ENCODE measurements at regions not wholly inside any gene's neighbourhood (a gene's known extent, or its start where the extent isn't known, plus 50 kb on each side); places are given as distances from the start of the nearest gene placed in this dataset.

DNA sequence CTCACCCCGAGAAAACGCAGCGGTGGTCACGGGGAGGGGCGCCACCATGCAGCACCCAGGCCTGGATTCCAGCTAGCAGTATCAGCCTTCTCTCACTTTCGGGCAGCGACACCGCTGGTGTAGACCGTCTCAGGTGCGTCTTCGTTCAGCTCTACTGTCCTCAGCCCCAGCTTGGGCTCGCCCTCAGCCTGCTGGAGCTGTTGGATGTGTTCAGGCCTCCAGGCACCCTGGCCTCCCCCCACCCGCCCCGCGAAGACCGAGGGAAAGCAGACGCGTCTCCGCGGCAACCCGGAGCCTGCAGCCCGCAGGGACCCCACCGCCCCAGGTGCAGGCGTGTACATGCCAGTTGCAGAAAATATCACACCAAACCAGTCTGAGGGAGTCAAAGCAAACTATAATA is 60.8 kb upstream of the CARMIL1 start:
- TF ChIP-seq, protein P1, sequence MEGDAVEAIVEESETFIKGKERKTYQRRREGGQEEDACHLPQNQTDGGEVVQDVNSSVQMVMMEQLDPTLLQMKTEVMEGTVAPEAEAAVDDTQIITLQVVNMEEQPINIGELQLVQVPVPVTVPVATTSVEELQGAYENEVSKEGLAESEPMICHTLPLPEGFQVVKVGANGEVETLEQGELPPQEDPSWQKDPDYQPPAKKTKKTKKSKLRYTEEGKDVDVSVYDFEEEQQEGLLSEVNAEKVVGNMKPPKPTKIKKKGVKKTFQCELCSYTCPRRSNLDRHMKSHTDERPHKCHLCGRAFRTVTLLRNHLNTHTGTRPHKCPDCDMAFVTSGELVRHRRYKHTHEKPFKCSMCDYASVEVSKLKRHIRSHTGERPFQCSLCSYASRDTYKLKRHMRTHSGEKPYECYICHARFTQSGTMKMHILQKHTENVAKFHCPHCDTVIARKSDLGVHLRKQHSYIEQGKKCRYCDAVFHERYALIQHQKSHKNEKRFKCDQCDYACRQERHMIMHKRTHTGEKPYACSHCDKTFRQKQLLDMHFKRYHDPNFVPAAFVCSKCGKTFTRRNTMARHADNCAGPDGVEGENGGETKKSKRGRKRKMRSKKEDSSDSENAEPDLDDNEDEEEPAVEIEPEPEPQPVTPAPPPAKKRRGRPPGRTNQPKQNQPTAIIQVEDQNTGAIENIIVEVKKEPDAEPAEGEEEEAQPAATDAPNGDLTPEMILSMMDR (IDR thresholded peaks at IDR 0.05) = no peak
- TF ChIP-seq POLR2A (IDR thresholded peaks at IDR 0.05) = no peak

Measured in lower leg skin (tissue), 3 donors.